ENCODE measurements at regions not wholly inside any gene's neighbourhood (a gene's known extent, or its start where the extent isn't known, plus 50 kb on each side); places are given as distances from the start of the nearest gene placed in this dataset.
"Not testable (repeated sequence)": the region's sequence is repeated elsewhere in the genome, so short reads cannot be mapped to it uniquely, and the experiment has no call there.

DNA sequence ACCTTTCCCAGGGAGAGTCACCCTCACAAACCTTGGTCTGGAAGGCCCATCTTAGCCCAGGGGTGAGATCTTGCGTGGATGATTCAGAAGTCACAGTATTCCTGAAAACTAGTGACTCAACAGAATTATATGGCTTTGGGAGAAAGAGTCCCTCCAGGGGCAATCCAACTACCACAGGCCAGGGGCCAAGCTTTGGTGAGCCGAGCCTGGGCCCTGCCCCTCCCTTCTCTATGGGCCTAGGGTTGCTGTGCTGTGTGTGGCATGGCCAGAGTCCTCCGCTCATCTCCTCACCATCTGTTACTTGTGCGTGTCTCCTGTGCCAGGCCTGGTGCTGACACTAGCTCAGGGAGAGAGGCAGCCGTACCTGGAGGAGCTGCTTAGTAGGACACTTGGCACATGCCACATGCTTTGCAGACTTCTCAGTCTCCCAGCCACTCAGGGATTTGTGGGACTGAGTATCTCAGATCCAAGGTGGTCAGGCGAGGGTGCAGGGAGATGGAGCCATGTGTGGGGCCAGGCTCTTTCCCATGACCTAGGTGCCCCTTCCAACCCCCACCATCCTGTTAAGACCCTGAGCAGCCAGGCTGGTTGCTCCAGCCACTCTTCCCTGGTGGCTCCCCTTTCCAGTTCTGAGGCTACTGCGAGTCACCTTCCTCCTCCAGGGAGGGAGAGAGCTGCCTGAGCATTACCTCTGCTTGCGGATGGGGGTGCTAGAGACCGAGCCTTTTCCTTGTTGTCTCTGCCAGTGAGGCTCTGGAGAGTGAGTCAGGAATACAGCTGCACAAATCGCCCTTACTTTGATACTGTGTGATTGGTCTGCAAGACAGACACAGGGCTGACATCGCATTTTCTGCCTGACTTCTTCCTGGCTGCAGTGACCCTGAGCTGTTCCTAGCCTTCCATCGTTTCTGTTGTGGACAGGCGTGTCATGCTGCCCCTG, 94.1 kb downstream of the SLC25A47 start:
- DNase-seq (ENCODE audit: low read depth in 2 of 3, low spot score in 2 of 3): no peak

- no peak for DNase-seq (ENCODE audit: low read depth in 2 of 3, low spot score in 2 of 3)
Measured at GRCh38 chr14:100419856-100420255, 96.7 kb downstream of the SLC25A47 start.

DNA sequence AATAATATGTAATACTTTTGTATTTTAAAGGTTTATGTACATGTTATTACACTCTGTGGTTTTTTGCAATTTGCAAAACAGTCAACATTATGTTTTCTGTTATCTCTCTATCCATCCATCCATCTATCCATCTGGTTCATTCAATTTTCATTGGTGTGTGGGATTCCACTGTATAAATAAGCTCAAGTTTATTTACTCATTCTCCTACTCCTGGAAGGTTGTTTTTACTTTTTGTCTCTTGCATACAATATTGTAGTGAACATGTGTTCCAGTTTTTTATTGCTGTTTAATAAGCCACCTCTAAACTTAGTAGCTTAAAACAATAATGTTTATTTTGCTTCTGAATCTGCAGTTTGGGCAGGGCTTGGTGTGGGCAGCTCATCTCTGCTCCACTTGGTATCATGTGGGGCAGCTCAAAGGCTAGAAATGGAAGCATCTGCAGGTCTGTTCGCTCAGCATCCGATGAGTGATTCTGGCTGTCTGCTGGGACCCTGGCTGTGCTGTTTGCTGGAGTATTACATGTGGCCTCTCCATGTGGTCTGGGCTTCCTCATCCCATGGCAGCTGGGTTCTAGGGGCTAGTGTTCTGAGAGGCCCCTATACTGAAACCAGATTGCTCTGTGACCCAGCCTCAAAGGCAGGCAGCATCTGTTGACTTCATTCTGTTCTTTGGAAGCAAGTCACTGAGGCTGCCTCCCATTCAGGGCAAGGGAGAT, 98.8 kb downstream of the SLC25A47 start:
- DNase-seq (ENCODE audit: low read depth in 2 of 3, low spot score in 2 of 3): no peak

DNA sequence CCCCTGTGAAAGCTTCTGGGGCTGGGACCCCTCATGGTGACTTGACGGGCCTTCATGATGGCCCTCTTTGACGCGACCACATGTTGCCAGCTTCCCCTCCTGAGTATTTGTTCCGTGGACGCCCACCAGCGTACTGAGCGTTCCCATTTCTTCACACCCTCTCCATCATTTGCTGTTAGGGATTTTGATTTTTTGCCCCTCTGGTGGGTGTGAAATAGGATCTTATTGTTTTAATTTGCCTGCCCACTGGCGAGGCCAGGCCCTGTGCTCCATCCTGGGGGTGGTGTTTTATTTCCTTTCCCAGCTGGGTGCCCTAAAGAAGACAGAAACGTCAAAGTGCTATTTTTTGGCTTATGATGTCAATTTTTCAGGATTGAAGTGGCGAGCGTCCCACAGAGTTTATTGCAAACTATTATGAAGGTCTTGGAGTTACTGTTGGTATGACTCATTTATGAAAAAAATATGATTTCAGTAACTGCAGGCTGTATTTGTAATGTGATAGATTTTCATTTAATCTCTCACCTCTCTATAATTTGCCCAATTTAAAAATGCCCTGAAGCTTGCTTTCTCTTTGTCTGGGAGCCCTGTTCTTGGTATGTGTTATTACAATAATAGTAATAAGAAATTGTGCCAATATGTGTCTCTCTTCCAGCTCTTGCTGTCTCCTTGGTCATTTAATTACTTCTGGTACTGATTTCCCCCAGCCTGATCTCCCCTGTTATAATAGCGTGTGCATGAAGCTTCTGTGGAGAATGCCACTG, 99.6 kb downstream of the SLC25A47 start:
- DNase-seq (ENCODE audit: low read depth in 2 of 3, low spot score in 2 of 3): no peak

- DNase-seq (ENCODE audit: low read depth in 2 of 3, low spot score in 2 of 3): no peak
Measured at GRCh38 chr14:100423317-100424010, 100.3 kb downstream of the SLC25A47 start.

GRCh38 chr14:100424504-100425428, 101.6 kb downstream of the SLC25A47 start:
- no peak for DNase-seq (ENCODE audit: low read depth in 2 of 3, low spot score in 2 of 3)

- DNase-seq (ENCODE audit: low read depth in 2 of 3, low spot score in 2 of 3): no peak
Measured at GRCh38 chr14:100425429-100425827, 102.3 kb downstream of the SLC25A47 start.

DNA sequence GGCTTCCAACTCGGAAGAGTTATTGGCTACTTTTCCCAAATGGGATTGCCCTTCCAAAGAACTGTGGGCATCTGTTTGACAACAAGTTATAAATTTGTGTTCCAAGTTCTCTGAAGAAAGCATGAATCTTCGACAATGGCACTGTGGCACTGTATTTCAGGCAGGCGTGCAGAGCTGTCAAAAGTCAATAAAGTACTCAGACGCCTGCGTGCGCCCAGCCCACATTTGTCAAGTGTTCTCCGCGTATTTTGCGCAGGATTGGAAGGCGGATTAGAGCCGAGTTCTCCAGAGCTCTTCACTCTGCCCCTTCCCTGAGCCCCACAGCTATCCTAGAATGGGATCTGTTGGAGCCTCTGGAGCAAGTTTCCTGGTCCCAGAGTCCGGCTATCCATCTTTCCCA, 103.2 kb downstream of the SLC25A47 start:
- DNase-seq (ENCODE audit: low read depth in 2 of 3, low spot score in 2 of 3): no peak

GRCh38 chr14:100427166-100427565, 104.0 kb downstream of the SLC25A47 start:
- DNase-seq (ENCODE audit: low read depth in 2 of 3, low spot score in 2 of 3): no peak

DNA sequence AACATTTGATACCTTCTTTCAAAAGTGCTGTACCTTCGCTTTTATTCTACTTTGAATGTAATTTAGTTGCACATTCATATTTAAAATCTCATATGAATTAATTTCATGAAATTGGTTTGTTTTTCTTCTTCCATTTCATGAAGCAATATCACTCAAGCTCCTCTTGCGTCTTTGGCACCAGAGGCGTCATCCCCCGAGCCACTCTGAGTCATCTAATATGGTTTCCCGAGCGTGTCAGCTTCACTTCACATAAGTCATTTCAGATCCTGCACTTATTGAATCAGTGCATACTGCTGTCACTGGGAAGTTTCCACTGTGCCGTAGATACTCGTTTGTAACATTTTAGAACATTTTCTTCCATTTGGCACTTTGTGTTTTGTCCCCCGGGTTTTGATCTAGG, 105.6 kb downstream of the SLC25A47 start:
- DNase-seq (ENCODE audit: low read depth in 2 of 3, low spot score in 2 of 3): no peak

GRCh38 chr14:100429537-100429936, 106.4 kb downstream of the SLC25A47 start:
- DNase-seq (ENCODE audit: low read depth in 2 of 3, low spot score in 2 of 3): no peak

GRCh38 chr14:100430571-100430970, 107.4 kb downstream of the SLC25A47 start:
- no peak for DNase-seq (ENCODE audit: low read depth in 2 of 3, low spot score in 2 of 3)

DNA sequence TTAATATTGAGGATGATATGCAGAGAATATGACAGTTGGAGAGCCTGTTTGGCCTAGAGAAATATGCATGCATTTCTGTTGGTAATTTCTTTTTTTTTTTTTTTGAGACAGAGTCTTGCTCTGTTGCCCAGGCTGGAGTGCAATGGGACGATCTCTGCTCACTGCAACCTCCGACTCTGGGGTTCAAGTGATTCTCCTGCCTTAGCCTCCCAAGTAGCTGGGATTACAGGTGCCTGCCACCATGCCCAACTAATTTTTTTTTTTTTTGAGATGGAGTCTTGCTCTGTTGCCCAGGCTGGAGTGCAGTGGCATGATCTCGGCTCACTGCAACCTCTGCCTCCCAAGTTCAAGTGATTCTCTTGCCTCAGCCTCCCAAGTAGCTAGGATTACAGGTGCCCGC, 108.3 kb downstream of the SLC25A47 start:
- DNase-seq (ENCODE audit: low read depth in 2 of 3, low spot score in 2 of 3): not testable (repeated sequence)

- no peak for DNase-seq (ENCODE audit: low read depth in 2 of 3, low spot score in 2 of 3)
Measured at GRCh38 chr14:100432652-100433427, 109.7 kb downstream of the SLC25A47 start.

- no peak for DNase-seq (ENCODE audit: low read depth in 2 of 3, low spot score in 2 of 3)
Measured at GRCh38 chr14:100433428-100433814, 110.3 kb downstream of the SLC25A47 start.

GRCh38 chr14:100434033-100434601, 111.0 kb downstream of the SLC25A47 start:
- no peak for DNase-seq (ENCODE audit: low read depth in 2 of 3, low spot score in 2 of 3)

- no peak for DNase-seq (ENCODE audit: low read depth in 2 of 3, low spot score in 2 of 3)
Measured at GRCh38 chr14:100434911-100435438, 111.8 kb downstream of the SLC25A47 start.

DNA sequence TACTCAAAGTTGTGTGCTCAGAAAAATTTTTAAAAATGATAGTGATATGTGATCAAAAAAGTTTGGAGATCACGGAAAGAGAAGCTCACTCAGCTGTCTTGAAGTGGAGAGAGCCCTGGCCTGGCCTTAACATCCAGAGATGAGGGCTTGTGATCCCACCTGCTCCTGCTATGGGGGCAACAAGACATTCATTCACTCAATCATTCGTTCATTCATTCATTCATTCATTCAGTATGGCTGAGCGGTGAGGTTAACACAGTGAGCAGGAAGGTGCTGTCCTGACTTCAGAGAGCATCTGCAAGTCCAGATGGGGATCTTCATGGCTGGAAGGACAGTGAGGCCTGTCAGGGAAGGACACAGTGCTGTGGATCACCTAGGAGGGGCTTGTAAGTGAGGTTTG, 112.3 kb downstream of the SLC25A47 start:
- DNase-seq (ENCODE audit: low read depth in 2 of 3, low spot score in 2 of 3): no peak
